Stimulated activated CD8-positive, alpha-beta memory T cell treated with anti-CD3 and anti-CD28 coated beads, Interleukin-7, amount 100 ng/mL, for 4 hours (primary cell): ENCODE measurements at regions not wholly inside any gene's neighbourhood (a gene's known extent, or its start where the extent isn't known, plus 50 kb on each side); places are given as distances from the start of the nearest gene placed in this dataset.

Experiments used
- DNase-seq, 2 donors: peaks; one replicate each; pipeline ENCODE4 v3.0.0-alpha.2; 2020; ENCODE audit warnings: low read depth in 2 of 2

DNA sequence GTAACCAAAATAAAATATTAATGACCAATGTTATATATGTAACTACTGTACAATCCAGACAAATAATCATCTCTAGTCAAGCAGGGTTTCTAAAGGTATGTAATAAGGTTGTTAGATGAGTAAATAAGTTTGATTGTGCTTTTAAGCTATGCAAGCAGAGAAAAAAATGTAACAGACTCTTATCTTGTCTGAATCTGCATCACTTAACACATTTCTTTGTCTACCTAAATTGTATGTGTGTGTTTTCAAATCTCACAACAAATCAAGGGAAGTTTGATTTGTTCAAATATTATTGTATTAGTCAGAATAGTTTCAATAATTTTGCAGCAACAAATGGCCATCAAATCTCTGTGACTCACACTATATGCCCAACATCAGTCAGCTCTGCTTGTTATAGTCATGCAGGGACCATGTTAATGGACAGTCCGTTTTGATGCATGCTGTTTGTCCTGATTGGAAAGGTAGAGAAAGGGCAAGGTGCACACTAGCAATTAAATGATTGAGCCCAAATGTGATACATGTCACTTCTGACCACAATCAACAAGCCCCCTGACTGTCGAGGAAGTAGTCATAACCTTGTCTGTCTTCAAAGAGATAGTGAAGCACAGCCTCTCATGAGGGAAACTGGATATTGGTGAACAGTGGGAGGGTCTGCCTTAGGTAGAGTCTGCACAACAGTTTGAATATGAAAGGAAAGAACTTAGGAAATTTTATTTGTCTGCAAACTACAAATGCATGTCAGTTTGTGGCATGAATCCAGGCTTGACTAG is 349.4 kb upstream of the SATB1 start:
- DNase-seq, result no peak

DNA sequence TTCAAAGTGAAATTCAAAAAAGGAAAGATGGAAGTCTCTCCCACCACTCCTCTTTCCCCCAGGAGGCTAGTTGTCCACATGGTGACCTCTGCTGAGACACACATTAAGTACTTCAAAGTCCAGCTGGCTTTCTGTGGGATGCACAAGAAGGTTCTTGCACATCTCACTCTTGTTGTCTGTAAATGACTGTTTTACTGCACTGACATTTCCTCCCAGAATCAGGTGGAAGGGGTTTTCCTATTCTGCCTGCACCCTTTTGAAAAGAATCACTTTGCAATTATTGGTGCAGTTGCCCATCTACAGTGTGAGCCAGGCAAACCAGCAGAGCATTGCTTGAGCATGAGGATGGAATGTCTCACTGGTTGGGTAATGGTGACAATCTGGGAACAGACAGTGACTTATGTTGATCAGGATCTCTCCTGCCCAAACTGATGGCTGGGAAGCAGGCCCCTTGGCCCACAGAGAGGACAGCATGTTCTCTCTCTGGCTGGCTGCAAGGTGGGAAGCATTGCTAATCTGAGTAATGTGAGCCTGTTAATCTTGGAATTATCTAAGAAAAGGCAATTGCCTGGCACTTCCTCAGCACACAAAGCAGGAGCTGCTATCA is 347.7 kb upstream of the SATB1 start:
- DNase-seq, result no peak

DNA sequence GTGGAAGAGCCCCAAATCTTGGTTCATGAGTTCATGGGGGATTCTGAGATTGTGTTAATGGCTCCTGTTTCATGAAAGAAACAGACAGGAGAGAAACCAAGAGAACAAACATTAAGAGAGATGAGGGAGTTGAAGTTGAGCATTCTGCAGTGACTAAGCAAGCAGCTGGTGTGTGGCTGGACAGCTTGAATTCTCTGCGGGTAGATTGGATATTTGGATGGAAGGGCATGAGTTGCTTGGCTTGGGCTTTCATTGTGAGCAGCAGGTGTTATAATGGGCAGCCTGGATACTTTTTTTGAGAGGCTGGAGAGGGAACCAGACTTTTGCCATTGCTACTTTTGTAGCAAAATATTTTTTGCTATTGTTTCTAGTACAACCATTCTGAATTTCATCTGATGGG is 346.8 kb upstream of the SATB1 start:
- DNase-seq, result no peak

DNA sequence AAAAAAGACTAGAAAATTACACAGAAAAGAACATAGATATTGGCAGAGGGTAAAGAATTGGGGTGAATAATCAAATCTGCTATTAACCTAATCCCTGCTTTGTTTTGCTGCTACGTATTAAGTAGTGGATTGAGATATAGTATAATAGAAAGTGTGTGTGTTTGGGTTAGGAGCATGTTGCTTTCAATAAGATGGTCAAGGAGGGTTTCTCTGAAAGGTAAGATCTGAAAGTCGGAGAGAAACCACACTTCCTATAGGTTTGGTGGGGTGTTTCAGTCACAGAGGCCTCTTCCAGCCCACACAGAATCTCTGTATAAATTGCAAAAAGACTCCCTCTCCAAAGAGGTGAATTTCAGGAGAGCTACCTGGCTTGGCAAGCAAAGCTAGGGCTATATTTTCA is 345.7 kb upstream of the SATB1 start:
- no peak for DNase-seq

DNA sequence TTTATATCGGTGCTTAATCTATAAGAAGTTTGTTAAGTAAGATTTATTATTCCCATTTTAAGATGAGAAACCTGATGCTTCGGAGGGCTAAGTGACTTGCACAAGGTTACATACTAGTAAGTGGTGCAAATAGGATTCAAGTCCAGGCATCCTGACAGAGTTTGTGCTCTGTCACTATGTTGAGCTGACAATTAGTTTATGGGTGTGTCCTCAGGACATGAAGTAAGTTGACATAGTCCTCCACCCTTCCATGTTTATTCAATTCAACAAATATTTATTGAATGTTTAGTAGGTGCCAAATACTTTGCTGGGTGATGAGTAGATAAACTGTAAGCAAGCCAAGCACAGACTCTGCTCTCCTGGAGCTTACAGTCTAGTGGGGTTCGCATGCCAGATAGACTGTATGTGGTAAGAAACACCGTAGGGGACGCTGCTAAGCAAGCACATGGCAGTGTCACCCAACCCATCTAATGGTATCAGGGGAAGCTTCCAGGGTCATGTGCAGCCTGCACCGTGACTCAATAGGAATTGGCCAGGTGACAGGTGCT is 342.7 kb upstream of the SATB1 start:
- DNase-seq, result no peak

DNA sequence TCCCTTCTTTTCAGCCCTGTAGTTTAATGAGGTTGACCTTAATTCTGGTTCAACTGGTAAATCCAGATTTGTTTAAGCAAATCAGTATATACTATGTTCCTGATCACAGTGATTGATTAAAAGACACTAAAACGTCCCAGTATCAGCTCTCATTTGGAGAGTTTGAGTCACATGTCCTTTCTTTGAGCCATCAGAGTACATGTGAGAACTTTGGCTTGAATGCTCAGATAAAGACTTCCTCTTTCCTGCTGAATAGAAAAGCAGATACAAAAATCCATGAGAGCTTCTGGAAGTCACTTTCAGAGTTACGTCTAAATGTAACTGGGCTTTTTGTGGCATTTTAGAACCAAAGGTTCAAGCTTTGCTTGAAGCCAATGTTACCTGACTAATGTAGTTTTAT is 341.8 kb upstream of the SATB1 start:
- DNase-seq, result no peak

DNA sequence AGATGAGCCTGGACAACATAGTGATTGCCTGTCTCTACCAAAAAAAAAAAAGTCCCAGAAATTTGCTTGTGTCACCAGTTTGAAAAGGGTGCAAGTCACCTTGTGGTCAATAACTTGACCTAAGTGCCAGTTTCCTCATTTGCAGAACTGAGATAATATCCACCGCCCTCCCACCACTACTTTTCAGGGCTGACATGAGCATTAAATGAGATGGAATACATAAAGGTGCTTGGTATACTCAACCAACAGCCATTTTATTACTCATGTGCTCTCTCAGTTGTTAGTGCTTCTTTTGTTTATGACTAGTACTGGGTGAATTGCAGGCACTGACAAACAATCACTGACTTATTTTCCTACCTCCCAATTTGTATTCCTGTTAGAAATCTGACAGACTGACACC is 340.5 kb upstream of the SATB1 start:
- DNase-seq, result no peak

DNA sequence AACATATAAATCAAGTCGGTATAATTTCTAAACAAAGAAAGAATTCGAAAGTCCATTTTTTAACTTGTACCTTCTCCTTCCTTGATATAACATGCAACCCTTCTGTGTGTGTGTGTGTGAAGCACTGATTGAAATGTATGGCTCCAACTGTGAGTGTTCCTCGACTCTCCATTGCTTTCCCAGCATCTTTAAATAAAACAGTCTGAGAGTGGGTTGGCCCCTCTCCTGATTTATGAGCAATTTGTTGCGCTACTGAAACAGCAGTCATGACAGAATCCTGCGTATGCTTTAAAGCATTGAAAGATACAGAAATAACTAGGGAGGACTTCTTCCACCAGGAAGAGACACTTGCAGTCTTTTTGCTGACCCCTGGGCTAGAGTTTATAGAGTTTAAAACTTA is 340.0 kb upstream of the SATB1 start:
- DNase-seq, result no peak

DNA sequence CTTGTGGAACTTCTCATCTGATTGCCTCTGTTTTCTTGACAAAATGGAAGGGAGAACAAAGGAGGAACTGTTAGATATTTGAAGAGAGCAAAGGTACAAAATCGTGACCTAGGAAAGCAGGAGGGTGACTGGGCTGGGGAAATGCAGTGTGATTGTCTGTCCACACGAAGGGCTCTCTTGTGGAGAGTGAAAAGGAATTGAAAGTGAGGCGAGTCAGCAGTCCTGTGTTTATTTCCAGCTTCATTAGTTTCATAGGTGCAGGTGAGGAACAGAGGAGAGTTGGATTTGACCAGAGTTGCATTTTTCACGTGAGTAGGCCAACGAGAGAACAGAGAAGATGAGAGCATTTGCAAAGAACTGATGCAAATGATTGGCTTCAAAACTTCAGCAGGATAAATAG is 336.4 kb upstream of the SATB1 start:
- DNase-seq, result no peak

DNA sequence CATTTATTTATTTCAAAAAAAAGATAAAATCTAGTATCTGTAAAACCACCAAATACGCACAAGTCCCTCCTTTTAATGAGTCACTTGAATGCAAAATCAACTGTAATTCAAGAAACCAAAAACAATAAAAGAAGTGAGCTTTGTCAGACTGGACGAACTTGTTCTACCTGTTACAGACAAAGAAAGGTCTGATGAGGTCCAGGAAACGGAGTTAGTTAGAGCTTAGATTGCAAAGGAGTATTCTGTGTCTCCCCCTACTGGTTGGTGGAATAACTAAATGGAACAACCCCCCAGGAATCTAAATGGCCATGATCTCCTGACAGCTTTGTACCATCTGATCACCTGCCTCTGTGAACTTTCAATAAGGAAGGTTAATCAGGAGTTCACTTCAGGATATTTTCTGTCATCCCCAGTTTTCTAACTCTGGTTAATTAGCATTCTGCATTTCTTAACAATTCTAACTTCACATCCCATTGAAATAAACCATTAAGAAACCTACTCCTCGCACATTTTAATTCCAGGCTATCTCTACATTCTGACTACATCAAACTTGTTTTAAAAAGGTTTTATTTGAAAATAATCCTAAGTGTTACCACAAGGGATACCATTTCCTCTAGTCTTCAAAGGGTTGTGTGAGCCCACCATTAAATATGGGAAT is 333.0 kb upstream of the SATB1 start:
- DNase-seq, result no peak

DNA sequence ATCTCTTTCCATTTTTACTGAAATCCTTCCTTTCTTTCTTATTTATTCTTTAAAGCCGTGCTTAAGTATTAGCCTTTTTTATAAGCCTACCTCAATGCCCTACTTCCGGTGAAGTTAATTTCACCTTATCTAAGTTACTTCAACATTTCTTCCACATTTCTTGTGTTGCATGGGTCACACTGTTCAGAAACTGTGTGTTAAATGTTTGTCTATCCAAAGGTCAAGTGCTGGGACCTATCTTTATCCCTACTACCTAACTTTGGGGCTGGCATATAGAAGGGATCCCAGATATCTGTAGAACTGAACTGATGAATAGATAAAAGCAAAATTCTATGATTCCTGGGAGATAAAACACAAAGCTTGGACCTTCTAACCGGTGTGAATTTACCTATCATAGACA is 332.3 kb upstream of the SATB1 start:
- no peak for DNase-seq

DNA sequence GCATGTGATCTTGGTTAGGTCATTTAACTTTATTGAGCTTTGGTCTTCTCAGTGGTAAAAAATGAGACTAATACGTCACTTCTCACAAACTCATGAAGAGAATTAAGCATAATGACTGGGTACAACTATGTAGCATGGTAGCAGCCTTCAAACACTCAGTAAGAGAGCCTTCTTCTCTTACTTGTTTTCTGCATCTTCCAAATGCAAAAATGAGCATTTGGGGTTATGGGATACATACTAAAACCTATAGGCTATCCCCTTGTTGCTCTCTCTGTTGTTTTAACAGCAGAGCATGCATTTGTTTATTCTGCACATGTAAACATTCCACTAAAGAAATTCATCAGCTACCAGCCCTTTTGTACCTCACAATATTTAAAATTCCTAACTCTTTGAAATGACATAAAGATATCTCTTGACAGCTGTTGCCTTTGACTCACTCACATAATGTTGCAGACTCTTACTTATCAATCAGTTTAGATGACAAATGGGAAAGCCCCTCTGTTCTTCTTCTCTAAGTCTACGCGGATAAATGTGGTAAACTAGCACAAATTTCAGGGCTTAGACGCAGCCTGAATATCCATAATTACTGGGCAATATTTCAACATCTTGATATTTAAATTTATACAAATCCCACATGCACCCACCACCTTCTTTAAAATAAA is 327.3 kb upstream of the SATB1 start:
- DNase-seq, result no peak

DNA sequence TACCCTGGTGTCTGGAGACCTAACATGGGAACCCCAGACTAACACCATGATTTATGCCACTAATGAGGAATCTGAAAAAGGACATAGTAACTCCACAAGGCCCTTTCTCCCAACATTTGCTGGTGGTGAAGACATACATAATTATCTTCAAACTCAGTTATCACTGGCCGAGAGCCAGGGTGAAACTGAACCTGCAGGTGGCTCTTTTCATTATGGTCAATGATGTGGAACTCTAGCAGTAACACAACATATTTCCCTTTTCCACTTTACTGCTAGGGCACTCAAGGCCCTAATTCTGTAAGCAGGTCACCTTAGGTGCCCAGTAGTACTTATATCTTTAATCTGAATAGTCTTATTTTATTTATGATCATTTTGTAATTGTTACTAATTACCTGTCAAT is 326.4 kb upstream of the SATB1 start:
- DNase-seq, result no peak

DNA sequence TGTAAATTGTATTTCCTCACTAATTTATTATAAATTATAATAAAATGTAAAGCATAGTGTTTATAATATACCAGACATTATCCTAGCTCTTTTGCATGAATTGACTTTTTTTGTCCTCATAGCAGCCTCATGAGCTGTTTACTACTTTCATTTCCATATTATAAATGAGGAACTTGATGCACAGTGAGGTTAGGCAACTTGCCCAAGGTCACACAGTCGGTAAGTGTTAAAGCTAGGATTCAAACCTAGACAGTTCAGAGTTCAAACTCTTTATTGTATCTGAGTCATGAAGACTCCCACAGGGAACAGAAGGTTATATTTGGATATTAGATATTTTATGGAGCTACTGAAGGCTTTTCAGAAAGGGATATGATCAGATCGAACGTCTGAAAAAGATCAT is 322.2 kb upstream of the SATB1 start:
- no peak for DNase-seq

DNA sequence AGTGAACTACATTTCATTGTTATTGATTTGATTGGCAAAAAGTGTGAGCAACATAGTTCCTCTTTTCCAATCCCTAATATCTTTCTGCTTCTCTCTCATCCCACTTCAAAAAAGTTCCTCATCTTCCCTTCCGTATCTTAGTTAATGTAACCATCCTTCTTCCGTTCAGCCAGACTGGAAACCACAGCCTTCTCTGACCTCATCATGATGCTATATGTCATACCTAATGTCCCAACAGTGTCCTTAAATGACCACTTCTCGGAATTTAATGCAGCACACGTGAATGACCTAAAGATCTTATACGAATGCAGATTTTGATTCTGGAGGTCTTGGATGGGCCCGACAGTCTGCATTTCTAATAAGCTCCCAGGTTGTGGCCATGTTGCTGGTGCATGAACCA is 320.3 kb upstream of the SATB1 start:
- DNase-seq, result no peak

DNA sequence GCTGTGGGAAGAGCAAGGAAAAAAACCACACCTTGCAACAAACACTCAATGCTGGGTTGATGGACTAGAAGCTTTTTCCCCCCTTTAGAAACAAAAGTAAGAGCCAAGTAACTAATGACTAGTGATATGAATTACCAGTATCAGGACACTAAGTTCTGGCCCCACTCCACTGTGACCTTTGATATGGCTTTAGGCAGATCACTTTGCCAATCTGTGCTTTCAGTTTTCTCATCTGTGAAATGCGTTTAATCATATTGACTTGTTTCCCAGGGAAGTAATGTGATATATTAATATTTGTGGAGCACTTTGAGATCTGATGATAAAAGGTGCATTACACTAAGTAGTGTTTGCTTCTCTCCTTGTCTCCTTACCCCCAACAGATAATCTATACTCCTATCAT is 319.3 kb upstream of the SATB1 start:
- DNase-seq, result no peak

DNA sequence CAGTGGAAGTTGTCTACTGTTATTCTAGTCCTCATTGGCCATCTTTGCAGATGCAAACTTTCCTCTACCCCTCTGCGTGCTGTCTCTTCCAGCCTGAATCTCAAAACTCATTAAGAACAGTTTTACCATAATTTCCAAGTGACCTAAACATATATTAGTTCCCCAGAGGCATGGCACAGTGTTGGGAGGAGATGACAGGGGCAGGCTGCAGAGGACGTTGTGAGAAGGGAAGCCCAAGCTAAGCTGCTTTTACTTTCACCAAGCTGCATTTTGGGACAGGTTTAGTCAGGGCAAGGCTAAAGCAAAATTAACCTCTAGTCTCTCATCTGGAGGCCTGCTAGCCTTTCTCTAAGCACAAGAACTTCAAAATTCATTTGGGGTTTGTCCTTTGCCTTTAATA is 318.6 kb upstream of the SATB1 start:
- DNase-seq, result no peak

DNA sequence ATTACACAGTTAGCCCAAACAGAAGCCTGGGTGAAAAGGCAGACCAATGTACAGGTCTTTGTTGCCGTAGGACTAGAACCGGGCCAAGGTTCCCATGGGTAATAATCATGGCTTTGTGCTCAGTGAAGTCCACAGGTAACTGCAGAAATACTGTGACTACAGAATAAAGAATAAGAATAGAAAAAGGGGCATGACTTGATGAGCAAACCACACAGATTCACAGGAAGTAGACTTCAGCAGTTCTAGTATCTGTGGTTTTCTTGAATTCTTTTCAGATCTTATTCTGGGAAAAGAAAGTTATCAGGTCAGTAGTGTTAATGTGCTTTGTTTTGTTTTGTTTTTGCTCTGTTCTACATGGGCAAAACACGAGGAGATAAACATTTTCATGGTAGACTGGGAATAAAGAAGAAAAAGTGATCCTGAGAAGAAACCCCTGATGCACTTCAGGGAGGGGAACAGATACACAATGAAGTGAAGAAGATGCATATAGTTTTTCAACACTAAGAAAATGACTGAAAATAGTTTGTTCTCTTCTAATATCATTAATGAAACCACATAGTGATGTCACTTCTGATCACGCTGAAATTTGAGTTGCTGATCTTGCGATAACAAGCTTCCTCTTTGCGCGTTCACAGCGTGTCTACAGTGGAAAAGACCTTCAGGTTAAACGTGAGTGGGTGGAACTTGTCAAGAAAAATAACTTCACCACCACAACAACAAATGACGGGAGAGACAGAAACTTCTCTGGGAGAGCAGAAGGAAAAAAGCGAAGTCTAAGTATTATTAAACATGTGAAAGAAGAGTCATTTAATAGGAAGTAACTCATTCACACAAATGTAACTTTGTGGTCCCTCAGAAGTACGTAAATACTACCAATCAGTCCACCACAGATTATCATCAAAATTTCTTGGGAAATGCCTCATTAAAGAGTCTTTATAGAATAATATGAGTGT is 315.8 kb upstream of the SATB1 start:
- peak; percentile 35 to 63 for DNase-seq

DNA sequence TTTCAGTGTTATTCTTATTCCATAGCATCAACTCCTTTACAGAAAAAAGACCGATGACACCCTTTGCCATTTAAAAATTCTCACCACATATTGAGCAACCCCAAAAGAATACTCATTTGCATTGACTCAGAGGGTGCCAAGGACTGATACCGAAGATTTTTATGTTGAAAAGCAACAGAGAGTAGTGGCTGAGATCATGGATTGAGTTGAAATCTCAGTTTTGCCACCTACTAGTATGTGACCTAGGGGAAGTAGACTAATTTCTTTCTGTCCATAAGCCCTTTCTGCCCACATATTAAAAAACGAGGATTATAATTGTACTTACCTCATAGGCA is 313.9 kb upstream of the SATB1 start:
- no peak for DNase-seq

DNA sequence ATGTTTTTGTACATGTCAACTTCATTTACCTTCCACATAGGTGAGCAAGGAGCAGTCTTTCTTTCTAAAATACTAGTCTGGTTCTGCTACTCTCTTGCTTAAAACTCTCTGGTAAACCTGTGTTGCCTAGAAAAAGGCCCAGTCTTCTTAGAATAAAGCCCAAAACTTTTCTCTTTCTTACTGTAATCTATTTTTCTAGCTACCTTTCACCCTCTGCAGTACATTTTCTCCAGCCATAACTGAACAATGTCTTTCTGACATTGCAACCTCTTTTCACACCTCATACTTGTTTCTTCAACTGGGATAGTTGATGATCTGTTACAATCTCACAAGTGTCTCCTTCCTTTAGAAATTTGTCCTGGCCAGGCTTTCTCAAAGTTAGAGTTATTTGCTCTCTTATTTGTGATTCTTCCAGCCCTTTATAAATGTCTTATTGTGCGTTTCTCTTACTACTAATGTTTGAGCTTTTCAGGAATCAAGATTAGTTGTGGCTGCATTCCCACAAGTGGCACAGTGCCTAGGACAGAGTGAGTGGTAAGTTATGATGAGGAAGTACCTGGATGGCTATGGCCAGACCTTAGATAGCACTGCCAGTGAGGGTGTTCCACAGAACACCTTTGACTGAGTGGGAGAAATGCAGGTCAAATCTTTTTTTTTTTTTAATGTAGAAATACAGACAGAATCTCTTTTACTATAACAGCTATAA is 313.4 kb upstream of the SATB1 start:
- no peak for DNase-seq

DNA sequence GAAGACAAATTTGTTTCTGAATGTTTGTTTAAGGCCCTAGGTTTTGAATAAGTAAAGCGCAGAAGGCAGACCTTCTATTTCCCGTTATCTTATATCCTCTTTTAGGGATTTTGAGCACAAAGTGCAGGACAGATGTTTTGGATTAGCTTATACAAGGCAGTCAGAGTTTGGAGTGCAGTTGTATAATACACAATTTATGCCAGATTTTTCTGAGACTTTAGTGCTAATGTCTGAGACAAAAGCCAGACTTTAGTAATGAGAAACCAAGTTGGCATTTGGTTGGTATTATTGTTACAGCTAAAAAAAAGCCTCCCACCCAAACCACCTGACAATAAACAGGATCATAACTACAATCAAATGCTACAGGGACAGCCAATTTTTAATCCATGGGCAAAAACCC is 309.9 kb upstream of the SATB1 start:
- no peak for DNase-seq
